Colonic mucosa (tissue), 4 donors: ENCODE measurements at regions not wholly inside any gene's neighbourhood (a gene's known extent, or its start where the extent isn't known, plus 50 kb on each side); places are given as distances from the start of the nearest gene placed in this dataset.
"Not testable (repeated sequence)": the region's sequence is repeated elsewhere in the genome, so short reads cannot be mapped to it uniquely, and the experiment has no call there.

Source experiments
- DNase-seq: peaks from one replicate; pipeline ENCODE4 v3.0.0-alpha.2; 2020
- H3K27ac ChIP-seq: fragments of 200-600 bp; one replicate; pipeline ENCODE4 v1.8.0; 2021
- H3K27me3 ChIP-seq: fragments of 200-600 bp; one replicate; pipeline ENCODE4 v1.8.0; 2021
- H3K36me3 ChIP-seq: fragments of 200-600 bp; one replicate; pipeline ENCODE4 v1.8.0; 2021
- H3K4me1 ChIP-seq: fragments of 200-600 bp; one replicate; pipeline ENCODE4 v1.8.0; 2021; ENCODE audit warnings: mild to moderate bottlenecking
- H3K4me3 ChIP-seq: fragments of 200-600 bp; one replicate; pipeline ENCODE4 v1.8.0; 2021
- H3K9ac ChIP-seq, 2 donors: one replicate each; pipeline ENCODE4 v1.7.0; 2013; ENCODE audit warnings: control low read depth in 2 of 2, low read depth in 2 of 2, low read length in 2 of 2
- H3K9me3 ChIP-seq: fragments of 200-600 bp; one replicate; pipeline ENCODE4 v1.8.0; 2021
- CTCF ChIP-seq: fragments of 200-600 bp; IDR thresholded peaks from one replicate; pipeline ENCODE4 v1.8.0; 2022; ENCODE audit warnings: antibody characterized with exemption, mild to moderate bottlenecking
- intact Hi-C: fragments of 100-400 bp; cut with DNase I; formaldehyde crosslinking; loops from one replicate; pipeline ENCODE4 v1.14.1; 2022
- donor health status: healthy.
- donor health status: DM: no; HTN: no; CAD: no.
- donor health status: DM: no; HTN: no; CAD: no.

GRCh38 chr6:67458265-67458664, 1176.8 kb upstream of the ADGRB3 start:
- no peak for TF ChIP-seq CTCF
- Histone ChIP-seq H3K9me3 (no peaks in the 10 kb centered on the region), H3K27ac (no peak overlapping the region), H3K27me3 (no peaks in the 10 kb centered on the region), H3K4me1 (no peaks in the 10 kb centered on the region), H3K4me3 (no peak overlapping the region), H3K9ac (no peak overlapping the region), H3K36me3 (no peaks in the 10 kb centered on the region)
- intact Hi-C loops: no loop called here
- no peak for DNase-seq

GRCh38 chr6:67451874-67452273, 1183.2 kb upstream of the ADGRB3 start:
- Histone ChIP-seq H3K27ac (no peak overlapping the region), H3K4me3 (no peak overlapping the region), H3K36me3 (no peaks in the 10 kb centered on the region), H3K9me3 (no peaks in the 10 kb centered on the region), H3K27me3 (no peaks in the 10 kb centered on the region), H3K4me1 (no peaks in the 10 kb centered on the region), H3K9ac (no peak overlapping the region)
- intact Hi-C loops: no loop called here
- DNase-seq: no peak
- TF ChIP-seq CTCF: no peak

- no peaks in the 10 kb centered on the region for H3K4me1 ChIP-seq
- DNase-seq: no peak
- no peaks in the 10 kb centered on the region for H3K9me3 ChIP-seq
- intact Hi-C loops: no loop called here
- TF ChIP-seq CTCF: no peak
- no peak overlapping the region for H3K4me3 ChIP-seq
- H3K36me3 ChIP-seq: no peaks in the 10 kb centered on the region
- H3K27me3 ChIP-seq: no peaks in the 10 kb centered on the region
- no peak overlapping the region for H3K27ac ChIP-seq
- no peak overlapping the region for H3K9ac ChIP-seq
Observed at GRCh38 chr6:67450641-67451040, 1184.4 kb upstream of the ADGRB3 start.

GRCh38 chr6:67449602-67450001, 1185.5 kb upstream of the ADGRB3 start:
- Histone ChIP-seq H3K9ac (no peak overlapping the region), H3K4me3 (no peak overlapping the region), H3K4me1 (no peaks in the 10 kb centered on the region), H3K36me3 (no peaks in the 10 kb centered on the region), H3K27me3 (no peaks in the 10 kb centered on the region), H3K9me3 (no peaks in the 10 kb centered on the region), H3K27ac (no peak overlapping the region)
- intact Hi-C loops: no loop called here
- TF ChIP-seq CTCF: no peak
- DNase-seq: no peak

GRCh38 chr6:67433124-67433523, 1202.0 kb upstream of the ADGRB3 start:
- no peak for DNase-seq
- Histone ChIP-seq H3K4me1 (no peaks in the 10 kb centered on the region), H3K27me3 (no peaks in the 10 kb centered on the region), H3K9ac (no peak overlapping the region), H3K27ac (no peak overlapping the region), H3K4me3 (no peak overlapping the region), H3K9me3 (no peaks in the 10 kb centered on the region), H3K36me3 (no peaks in the 10 kb centered on the region)
- no peak for TF ChIP-seq CTCF
- intact Hi-C loops: no loop called here

- H3K27ac ChIP-seq: no peak overlapping the region
- no peaks in the 10 kb centered on the region for H3K27me3 ChIP-seq
- no peaks in the 10 kb centered on the region for H3K9me3 ChIP-seq
- H3K4me3 ChIP-seq: no peak overlapping the region
- no peak for DNase-seq
- no peak overlapping the region for H3K9ac ChIP-seq
- TF ChIP-seq CTCF: no peak
- H3K36me3 ChIP-seq: no peaks in the 10 kb centered on the region
- H3K4me1 ChIP-seq: no peaks in the 10 kb centered on the region
- intact Hi-C loops: no loop called here
Observed at GRCh38 chr6:67431076-67431475, 1204.0 kb upstream of the ADGRB3 start.

GRCh38 chr6:67426686-67427085, 1208.4 kb upstream of the ADGRB3 start:
- H3K27me3 ChIP-seq, H3K4me1 ChIP-seq, H3K27ac ChIP-seq, H3K36me3 ChIP-seq, DNase-seq, H3K9me3 ChIP-seq, H3K9ac ChIP-seq, intact Hi-C loops, H3K4me3 ChIP-seq: not testable (repeated sequence)
